ENCODE measurements at regions not wholly inside any gene's neighbourhood (a gene's known extent, or its start where the extent isn't known, plus 50 kb on each side); places are given as distances from the start of the nearest gene placed in this dataset.
"Not testable (repeated sequence)": the region's sequence is repeated elsewhere in the genome, so short reads cannot be mapped to it uniquely, and the experiment has no call there.

DNA sequence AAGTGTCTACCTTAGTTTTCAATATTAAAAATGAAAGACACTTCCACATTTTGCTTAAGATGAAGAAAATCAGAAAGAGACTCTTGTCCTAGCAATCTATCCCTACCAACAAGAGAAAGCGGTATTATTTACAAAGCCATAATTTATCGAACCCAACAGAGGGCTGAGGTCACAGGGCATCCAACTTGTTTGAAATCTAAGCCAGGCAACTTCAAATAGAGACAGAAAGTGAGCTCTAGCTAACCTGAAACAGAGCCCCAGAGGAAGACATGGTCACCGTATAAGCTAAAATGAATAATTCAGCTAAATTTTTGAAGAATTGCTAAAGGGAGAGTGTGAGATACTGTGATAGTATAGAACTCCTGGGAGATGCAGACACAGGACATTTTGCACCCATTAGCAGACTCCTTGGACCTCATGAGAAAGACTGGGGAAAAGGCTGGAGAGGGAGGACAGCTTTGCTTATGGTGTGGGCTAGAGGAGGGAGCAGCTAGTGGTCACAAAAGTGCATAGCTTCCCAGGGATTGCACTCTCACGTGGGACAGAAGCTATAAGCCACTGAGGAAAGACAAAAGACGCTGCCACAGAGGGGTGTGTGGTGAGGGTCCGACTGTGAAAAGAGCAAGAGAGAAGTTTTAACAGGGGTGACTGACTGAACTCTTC lies 624.2 kb upstream of the GRIN3A start:
- no peaks in the 10 kb centered on the region for H3K36me3 ChIP-seq (ENCODE audit: control insufficient read depth, low read depth, low read length)
- H3K27me3 ChIP-seq (ENCODE audit: control insufficient read depth, insufficient read depth, low read length): no peaks in the 10 kb centered on the region
- no peak overlapping the region for H3K27ac ChIP-seq (ENCODE audit: low read length)
- no peak overlapping the region for H3K9ac ChIP-seq (ENCODE audit: low read length)
- no peak overlapping the region for H3K4me3 ChIP-seq (ENCODE audit: low read length)
- no peaks in the 10 kb centered on the region for H3K4me1 ChIP-seq (ENCODE audit: control insufficient read depth, low read depth, low read length)
- H3K9me3 ChIP-seq (ENCODE audit: control insufficient read depth, low read depth, low read length): no peaks in the 10 kb centered on the region

DNA sequence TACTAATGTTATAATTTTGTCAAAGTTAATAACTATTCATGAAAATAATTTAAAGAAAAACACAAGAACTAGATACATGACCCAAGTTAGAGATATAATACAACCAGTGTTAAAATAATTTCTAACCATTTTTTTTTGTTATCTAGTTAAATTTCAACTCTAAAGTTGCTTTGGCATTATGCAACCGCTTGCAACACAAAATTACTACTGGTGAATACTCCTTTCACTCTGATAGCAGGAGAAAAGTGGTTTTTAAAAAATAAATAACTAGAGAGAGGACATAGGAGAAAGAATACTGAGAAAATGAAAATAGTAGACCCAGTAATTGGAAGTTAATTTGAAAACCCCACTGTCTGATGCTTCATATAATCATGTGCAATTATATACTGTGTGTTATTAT lies 622.4 kb upstream of the GRIN3A start:
- no peak overlapping the region for H3K9ac ChIP-seq (ENCODE audit: low read length)
- no peak overlapping the region for H3K27ac ChIP-seq (ENCODE audit: low read length)
- no peak overlapping the region for H3K4me3 ChIP-seq (ENCODE audit: low read length)
- no peaks in the 10 kb centered on the region for H3K36me3 ChIP-seq (ENCODE audit: control insufficient read depth, low read depth, low read length)
- no peaks in the 10 kb centered on the region for H3K4me1 ChIP-seq (ENCODE audit: control insufficient read depth, low read depth, low read length)
- H3K27me3 ChIP-seq (ENCODE audit: control insufficient read depth, insufficient read depth, low read length): no peaks in the 10 kb centered on the region
- H3K9me3 ChIP-seq (ENCODE audit: control insufficient read depth, low read depth, low read length): peaks cover under 1% of the 10 kb centered on the region

DNA sequence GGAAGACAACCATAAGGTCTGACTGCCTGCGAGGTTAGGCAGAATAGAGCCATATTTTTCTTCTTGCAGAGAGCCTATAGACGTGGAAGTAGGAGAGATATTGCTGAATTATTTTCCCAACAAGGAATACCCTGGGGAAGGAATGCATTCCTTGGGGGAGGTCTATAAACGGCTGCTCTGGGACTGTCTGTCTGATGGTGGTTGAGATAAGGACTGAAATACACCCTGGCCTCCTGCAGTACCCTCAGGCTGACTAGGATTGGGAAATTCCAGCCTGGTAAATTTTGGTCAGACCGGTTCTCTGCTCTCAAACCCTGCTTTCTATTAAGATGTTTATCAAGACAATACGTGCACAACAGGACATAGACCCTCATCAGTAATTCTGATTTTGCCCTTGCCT lies 617.5 kb upstream of the GRIN3A start:
- H3K27me3 ChIP-seq (ENCODE audit: control insufficient read depth, insufficient read depth, low read length): no peaks in the 10 kb centered on the region
- H3K36me3 ChIP-seq (ENCODE audit: control insufficient read depth, low read depth, low read length): no peaks in the 10 kb centered on the region
- H3K9ac ChIP-seq (ENCODE audit: low read length): no peak overlapping the region
- H3K27ac ChIP-seq (ENCODE audit: low read length): no peak overlapping the region
- no peaks in the 10 kb centered on the region for H3K4me1 ChIP-seq (ENCODE audit: control insufficient read depth, low read depth, low read length)
- H3K4me3 ChIP-seq (ENCODE audit: low read length): no peak overlapping the region
- peaks cover 7% of the 10 kb centered on the region for H3K9me3 ChIP-seq (ENCODE audit: control insufficient read depth, low read depth, low read length)

DNA sequence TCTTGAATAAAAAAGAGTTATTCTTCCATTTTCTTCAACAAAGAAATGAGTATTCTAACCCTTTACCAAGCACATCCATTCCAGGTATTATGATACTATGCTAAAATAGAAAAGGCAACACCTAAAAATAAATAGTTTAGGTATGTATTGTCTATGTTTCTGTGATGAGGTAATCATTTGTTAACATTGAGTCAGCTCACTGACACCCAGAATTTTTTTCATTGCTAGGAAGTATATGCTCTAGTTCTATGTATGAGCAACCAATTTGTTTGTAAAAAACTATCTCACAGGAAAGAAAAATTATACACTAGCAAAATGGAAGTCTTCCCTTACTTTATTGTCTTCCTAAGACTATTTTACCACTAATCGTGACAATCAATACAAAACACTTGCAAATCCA lies 615.6 kb upstream of the GRIN3A start:
- Histone ChIP-seq H3K27me3 (ENCODE audit: control insufficient read depth, insufficient read depth, low read length) (no peaks in the 10 kb centered on the region), H3K4me1 (ENCODE audit: control insufficient read depth, low read depth, low read length) (no peaks in the 10 kb centered on the region), H3K9ac (ENCODE audit: low read length) (no peak overlapping the region), H3K27ac (ENCODE audit: low read length) (no peak overlapping the region), H3K36me3 (ENCODE audit: control insufficient read depth, low read depth, low read length) (no peaks in the 10 kb centered on the region), H3K4me3 (ENCODE audit: low read length) (no peak overlapping the region), H3K9me3 (ENCODE audit: control insufficient read depth, low read depth, low read length) (peaks cover 7% of the 10 kb centered on the region)

DNA sequence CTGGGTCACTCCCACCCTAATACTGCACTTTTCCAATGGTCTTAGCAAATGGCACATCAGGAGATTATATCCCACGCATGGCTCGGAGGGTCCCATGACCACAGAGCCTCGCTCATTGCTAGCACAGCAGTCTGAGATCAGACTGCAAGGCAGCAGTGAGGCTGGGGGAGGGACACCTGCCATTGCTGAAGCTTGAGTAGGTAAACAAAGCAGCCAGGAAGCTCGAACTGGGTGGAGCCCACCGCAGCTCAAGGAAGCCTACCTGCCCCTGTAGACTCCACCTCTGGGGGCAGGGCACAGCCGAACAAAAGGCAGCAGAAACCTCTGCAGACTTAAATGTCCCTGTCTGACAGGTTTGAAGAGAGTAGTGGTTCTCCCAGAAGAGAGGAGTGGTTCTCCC lies 599.0 kb upstream of the GRIN3A start:
- not testable (repeated sequence) for H3K27ac ChIP-seq (ENCODE audit: low read length); H3K9me3 ChIP-seq (ENCODE audit: control insufficient read depth, low read depth, low read length); H3K27me3 ChIP-seq (ENCODE audit: control insufficient read depth, insufficient read depth, low read length); H3K4me3 ChIP-seq (ENCODE audit: low read length); H3K4me1 ChIP-seq (ENCODE audit: control insufficient read depth, low read depth, low read length); H3K36me3 ChIP-seq (ENCODE audit: control insufficient read depth, low read depth, low read length); H3K9ac ChIP-seq (ENCODE audit: low read length)

DNA sequence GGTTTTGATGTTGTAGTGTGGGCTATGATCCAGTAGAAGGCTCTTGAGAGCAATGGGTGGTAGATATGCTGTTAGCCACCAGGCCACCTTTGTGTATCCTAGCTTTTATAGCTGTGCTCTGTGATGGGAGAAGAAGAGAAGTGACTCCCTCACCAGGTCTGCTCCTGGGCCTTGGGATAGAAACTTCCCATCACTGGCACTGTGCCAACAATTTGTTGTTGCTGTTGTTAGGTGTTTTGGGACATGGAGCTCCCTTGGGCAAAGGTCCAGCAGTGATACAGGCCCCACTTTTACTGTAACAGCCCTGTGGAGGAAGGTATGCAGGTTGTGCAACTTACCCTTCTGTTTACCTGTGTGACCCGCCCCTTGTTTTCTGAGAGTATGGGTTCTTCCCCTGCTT lies 570.9 kb upstream of the GRIN3A start:
- Histone ChIP-seq H3K4me1 (ENCODE audit: control insufficient read depth, low read depth, low read length) (no peaks in the 10 kb centered on the region), H3K36me3 (ENCODE audit: control insufficient read depth, low read depth, low read length) (no peaks in the 10 kb centered on the region), H3K27ac (ENCODE audit: low read length) (no peak overlapping the region), H3K9ac (ENCODE audit: low read length) (no peak overlapping the region), H3K27me3 (ENCODE audit: control insufficient read depth, insufficient read depth, low read length) (no peaks in the 10 kb centered on the region), H3K4me3 (ENCODE audit: low read length) (no peak overlapping the region), H3K9me3 (ENCODE audit: control insufficient read depth, low read depth, low read length) (peaks cover 13% of the 10 kb centered on the region)

DNA sequence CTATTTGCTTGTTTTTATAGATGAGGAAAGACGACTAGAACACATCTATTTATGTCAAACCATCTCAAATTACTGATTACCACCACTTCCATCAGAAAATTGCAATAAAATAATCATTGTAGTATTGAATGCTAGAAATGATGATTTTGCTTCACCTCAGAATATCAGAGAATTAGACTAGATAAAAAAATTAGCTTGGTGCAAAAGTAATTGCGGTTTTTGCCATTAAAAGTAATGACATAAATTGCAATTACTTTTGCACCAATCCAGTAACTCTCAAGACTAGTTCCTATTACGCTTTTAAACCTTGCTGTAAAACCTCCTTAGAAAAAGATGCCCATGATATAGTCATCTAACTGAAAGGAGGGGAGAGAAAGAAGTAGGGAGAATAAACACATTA lies 556.7 kb upstream of the GRIN3A start:
- H3K4me3 ChIP-seq (ENCODE audit: low read length): no peak overlapping the region
- no peak overlapping the region for H3K27ac ChIP-seq (ENCODE audit: low read length)
- no peaks in the 10 kb centered on the region for H3K4me1 ChIP-seq (ENCODE audit: control insufficient read depth, low read depth, low read length)
- no peaks in the 10 kb centered on the region for H3K9me3 ChIP-seq (ENCODE audit: control insufficient read depth, low read depth, low read length)
- H3K27me3 ChIP-seq (ENCODE audit: control insufficient read depth, insufficient read depth, low read length): no peaks in the 10 kb centered on the region
- H3K9ac ChIP-seq (ENCODE audit: low read length): no peak overlapping the region
- H3K36me3 ChIP-seq (ENCODE audit: control insufficient read depth, low read depth, low read length): no peaks in the 10 kb centered on the region

DNA sequence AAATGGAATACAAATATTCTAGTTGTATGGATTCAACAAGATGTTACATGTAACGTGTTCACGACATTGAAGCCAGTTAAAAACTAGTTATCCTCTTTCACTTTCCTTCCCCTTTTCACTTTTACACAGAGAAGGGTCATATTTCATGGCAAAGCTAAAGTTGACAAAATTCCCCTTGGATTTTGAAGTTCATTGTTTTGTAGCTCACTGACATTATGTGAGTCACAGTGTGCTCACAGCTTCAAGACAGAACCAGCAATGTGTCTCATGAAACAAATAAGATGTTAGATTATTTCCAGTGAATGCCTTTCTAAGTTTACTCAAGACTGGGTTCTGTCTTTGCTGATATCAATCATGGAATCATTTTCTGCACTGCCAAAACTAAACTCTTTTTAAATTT lies 535.5 kb upstream of the GRIN3A start:
- no peaks in the 10 kb centered on the region for H3K36me3 ChIP-seq (ENCODE audit: control insufficient read depth, low read depth, low read length)

DNA sequence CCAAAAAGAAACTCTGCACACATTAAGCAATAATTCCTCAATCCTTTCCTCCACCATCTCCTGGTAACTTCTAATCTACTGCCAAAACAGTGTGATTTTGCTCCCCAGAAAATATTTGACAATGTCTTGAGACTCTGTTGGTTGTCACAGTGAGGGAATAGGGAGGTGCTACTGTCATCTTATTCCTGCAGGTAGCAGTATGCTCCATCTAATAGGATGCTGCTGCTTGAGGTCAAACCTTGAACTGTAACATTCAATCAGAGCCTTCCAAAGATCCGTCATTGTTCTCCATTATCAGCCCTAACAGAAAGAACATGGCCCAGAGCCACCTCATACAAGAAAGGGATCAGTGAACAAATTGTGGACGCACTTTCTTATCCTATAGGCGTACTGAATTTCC lies 514.7 kb upstream of the GRIN3A start:
- no peaks in the 10 kb centered on the region for H3K27me3 ChIP-seq (ENCODE audit: control insufficient read depth, insufficient read depth, low read length)
- H3K9ac ChIP-seq (ENCODE audit: low read length): no peak overlapping the region
- no peaks in the 10 kb centered on the region for H3K36me3 ChIP-seq (ENCODE audit: control insufficient read depth, low read depth, low read length)
- no peak overlapping the region for H3K4me3 ChIP-seq (ENCODE audit: low read length)
- H3K27ac ChIP-seq (ENCODE audit: low read length): no peak overlapping the region
- no peaks in the 10 kb centered on the region for H3K4me1 ChIP-seq (ENCODE audit: control insufficient read depth, low read depth, low read length)
- no peaks in the 10 kb centered on the region for H3K9me3 ChIP-seq (ENCODE audit: control insufficient read depth, low read depth, low read length)

More for the DNA sequence above, 535.5 kb upstream of the GRIN3A start:
- Histone ChIP-seq H3K27ac (ENCODE audit: low read length) (no peak overlapping the region), H3K4me3 (ENCODE audit: low read length) (no peak overlapping the region), H3K9me3 (ENCODE audit: control insufficient read depth, low read depth, low read length) (no peaks in the 10 kb centered on the region), H3K4me1 (ENCODE audit: control insufficient read depth, low read depth, low read length) (no peaks in the 10 kb centered on the region), H3K9ac (ENCODE audit: low read length) (no peak overlapping the region), H3K27me3 (ENCODE audit: control insufficient read depth, insufficient read depth, low read length) (no peaks in the 10 kb centered on the region)

DNA sequence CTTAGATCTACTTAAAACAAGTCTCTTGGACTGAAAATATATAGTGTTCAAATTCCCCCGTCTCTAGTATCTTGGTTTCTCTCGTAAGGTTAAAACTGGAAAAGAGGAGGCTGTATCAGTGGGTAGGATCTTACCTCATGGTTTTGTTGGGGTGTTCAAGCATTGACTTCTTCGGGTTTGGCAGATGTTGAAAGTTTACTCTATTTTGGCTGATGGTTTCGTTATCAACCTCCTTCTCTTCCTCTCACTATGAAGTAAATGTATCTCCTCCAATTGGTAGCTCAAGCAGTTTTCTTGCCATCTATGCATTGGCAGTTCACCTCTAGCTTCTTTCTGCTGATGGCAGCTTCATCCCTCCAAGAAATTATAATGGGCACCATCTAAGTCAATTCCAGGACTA lies 506.5 kb upstream of the GRIN3A start:
- H3K27me3 ChIP-seq (ENCODE audit: control insufficient read depth, insufficient read depth, low read length): no peaks in the 10 kb centered on the region
- H3K36me3 ChIP-seq (ENCODE audit: control insufficient read depth, low read depth, low read length): no peaks in the 10 kb centered on the region
- no peaks in the 10 kb centered on the region for H3K9me3 ChIP-seq (ENCODE audit: control insufficient read depth, low read depth, low read length)
- H3K9ac ChIP-seq (ENCODE audit: low read length): no peak overlapping the region
- no peaks in the 10 kb centered on the region for H3K4me1 ChIP-seq (ENCODE audit: control insufficient read depth, low read depth, low read length)
- H3K27ac ChIP-seq (ENCODE audit: low read length): no peak overlapping the region
- no peak overlapping the region for H3K4me3 ChIP-seq (ENCODE audit: low read length)

DNA sequence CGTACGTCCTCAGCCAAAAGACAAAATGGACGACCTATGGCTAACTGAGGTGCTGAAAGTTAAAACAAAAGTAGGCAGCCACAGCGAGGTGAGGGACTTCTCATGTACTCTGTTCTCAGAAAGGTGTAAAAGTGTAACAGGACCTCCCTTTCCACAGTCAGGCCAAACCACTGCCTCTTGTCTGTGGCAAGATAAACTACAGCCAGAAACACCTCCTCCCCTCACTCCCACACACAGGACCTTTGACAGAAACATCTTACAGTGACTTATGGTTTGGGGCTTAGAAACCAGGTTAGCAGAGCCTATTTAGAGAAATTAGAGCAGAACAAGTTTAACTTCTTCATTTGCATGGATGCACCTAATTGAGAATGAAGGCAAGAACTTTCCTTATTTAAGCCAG lies 499.1 kb upstream of the GRIN3A start:
- Histone ChIP-seq H3K9me3 (ENCODE audit: control insufficient read depth, low read depth, low read length) (no peaks in the 10 kb centered on the region), H3K4me3 (ENCODE audit: low read length) (no peak overlapping the region), H3K36me3 (ENCODE audit: control insufficient read depth, low read depth, low read length) (no peaks in the 10 kb centered on the region), H3K27me3 (ENCODE audit: control insufficient read depth, insufficient read depth, low read length) (no peaks in the 10 kb centered on the region), H3K27ac (ENCODE audit: low read length) (no peak overlapping the region), H3K4me1 (ENCODE audit: control insufficient read depth, low read depth, low read length) (no peaks in the 10 kb centered on the region), H3K9ac (ENCODE audit: low read length) (no peak overlapping the region)

DNA sequence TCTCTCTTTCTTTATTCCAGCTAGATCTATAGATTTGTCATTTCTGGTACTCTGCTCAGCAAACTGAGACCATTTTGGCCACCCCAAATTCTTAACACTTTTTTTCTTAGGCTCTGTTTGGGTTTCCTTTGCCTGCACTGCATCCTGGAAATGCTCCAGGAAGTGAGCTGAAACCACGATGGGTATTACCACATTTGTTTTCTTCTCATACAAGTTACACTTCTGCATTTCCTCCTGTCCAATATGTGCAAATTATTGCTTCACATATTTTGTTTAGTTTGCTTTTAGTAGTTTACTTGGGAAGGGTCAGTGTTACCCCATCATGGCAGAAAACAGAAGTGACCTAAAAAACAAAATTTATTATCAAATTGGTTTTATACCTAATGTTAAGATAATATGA lies 498.6 kb upstream of the GRIN3A start:
- Histone ChIP-seq H3K36me3 (ENCODE audit: control insufficient read depth, low read depth, low read length) (no peaks in the 10 kb centered on the region), H3K27me3 (ENCODE audit: control insufficient read depth, insufficient read depth, low read length) (no peaks in the 10 kb centered on the region), H3K9me3 (ENCODE audit: control insufficient read depth, low read depth, low read length) (no peaks in the 10 kb centered on the region), H3K4me3 (ENCODE audit: low read length) (no peak overlapping the region), H3K4me1 (ENCODE audit: control insufficient read depth, low read depth, low read length) (no peaks in the 10 kb centered on the region), H3K9ac (ENCODE audit: low read length) (no peak overlapping the region), H3K27ac (ENCODE audit: low read length) (no peak overlapping the region)

Measured in iPS-18a (cell line).